Embryonic facial prominence (tissue), 1 donor: ENCODE measurements at regions not wholly inside any gene's neighbourhood (a gene's known extent, or its start where the extent isn't known, plus 50 kb on each side); places are given as distances from the start of the nearest gene placed in this dataset.

Experiments
- DNase-seq: peaks from one replicate; pipeline ENCODE4 v3.0.0-alpha.2; 2016; ENCODE audit errors: extremely low spot score

DNA sequence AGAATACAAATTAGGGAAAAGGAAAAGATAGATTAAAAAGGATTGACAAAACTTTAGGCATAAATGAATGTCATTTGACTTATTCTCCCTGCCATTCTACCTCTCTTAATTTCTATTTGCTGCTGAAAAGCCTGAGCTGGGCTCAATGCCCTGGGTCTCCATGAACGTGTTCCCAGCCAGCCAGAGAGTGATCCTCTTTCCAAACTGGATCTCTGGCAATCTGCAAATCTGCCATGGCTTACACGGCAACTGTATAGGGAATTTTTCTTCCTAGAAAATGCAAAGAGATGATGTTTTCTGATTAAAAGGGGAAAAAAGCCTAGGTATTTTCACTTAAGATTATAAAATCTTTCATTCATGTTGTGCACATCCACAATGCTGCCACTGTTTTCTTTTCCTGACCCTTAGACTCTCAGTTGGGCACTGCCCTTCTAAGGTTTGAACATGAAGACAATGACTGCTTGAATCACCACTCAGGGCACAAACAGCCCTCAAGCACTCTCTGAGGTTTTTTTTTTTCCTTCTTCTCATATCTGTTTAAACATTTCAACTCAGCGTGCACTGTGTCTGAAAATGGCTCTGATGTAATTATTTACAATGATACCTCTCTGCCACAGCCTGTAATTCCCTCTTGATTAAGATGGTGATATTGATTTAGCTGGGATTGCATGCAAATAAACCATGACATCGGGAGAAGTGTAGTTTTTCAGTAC, 60.3 kb downstream of the DACT1 start:
- DNase-seq, result no peak

DNA sequence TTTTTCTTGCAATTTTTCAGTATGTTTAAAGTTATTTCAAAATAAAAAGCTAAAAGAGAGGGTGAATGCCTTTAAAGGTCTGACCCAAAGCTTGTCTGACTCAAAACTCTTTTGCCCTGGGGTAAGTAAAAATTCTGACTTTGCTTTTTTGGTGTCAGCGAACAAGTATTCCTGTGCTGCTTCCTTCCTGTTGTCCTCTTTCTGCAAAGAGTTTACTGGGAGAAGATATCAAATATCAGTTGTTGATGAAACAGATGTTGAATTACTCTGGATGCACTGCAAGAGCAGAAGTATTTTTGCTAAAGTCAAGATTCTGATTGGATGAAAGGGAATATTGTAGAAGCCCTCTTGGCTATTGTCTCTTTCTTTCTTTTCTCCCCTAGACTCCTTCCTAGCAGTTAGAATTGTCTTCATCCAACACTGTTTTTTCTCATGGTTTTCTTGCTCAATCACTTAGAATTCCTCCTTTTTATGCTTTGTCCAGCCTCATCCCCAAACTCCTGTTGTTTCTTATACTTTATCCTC, 62.0 kb downstream of the DACT1 start:
- no peak for DNase-seq

- no peak for DNase-seq
These were observed 63.4 kb downstream of the DACT1 start for GRCh38 chr14:58701156-58701555.

DNA sequence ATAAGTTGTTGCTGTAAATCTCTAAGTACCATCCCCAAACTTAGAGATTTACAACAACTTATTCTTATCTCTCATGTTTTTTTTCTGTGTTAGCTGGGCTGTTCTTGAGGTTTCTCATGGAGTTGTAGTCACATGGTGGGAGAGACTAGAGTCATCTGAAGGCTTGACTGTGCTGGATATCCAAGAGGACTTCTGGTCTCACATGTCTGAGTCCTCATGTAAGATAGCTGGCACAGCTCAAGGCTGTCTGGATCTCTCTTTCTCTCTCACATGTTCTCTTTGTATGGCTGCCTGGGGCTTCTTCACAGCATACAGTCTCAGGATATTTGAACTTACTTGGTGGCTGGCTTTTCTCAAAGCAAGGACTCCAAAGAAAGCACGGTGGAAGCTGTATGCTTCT, 63.8 kb downstream of the DACT1 start:
- DNase-seq, result no peak

DNA sequence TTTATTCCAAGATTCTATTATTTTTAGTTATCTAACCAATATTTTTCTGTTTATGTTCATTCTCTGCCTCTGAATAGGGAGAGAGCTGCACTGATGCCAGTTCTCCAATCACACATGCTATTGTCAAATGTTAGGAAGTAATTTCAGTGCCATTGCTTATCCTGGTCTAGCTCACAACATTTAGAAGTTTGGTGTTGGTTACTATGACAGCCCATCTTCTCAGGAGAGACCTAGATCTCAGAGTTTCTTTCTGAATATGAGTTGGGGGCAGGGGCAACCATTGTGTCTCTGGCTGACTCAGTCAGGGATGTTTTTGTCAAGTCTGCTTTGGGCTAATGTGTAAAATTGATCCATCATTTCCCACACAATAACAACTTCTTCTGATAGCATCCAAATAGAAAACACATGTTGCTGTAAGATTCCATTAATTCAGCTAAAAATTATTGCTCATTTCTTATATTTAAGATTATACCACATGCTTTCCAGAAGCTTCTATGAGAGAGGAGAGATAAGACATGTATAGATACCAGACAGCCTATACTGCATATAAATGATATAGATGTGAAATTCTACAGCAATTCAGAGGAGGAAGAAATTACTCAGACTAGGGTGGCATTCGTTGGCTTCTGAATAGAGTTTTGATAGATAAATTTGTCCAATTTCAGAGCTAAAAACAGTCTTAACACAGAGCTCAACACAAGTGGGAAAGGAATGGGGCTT, 64.8 kb downstream of the DACT1 start:
- DNase-seq, result no peak

- DNase-seq, result no peak
These were observed 65.4 kb downstream of the DACT1 start for GRCh38 chr14:58703161-58703506.

DNA sequence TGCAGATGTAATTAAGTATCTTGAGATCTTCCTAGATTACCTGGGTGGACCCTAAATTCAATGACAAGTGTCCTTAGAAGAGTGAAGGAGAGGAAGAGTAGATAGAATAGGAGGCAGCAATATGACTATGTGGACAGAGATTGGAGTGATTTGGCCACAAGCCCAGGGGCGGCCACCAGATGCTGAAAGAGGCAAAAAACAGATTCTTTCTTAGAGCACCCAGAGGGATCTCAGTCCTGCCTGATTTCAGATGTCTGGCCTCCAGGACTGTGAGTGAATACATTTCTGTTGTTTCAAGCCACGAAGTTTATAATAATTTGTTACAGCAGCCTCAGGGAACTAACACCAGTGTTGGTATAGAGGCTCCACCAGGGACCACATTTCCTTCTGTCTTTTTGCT, 67.3 kb downstream of the DACT1 start:
- no peak for DNase-seq

- DNase-seq, result no peak
These were observed 70.2 kb downstream of the DACT1 start for GRCh38 chr14:58707949-58708348.

DNA sequence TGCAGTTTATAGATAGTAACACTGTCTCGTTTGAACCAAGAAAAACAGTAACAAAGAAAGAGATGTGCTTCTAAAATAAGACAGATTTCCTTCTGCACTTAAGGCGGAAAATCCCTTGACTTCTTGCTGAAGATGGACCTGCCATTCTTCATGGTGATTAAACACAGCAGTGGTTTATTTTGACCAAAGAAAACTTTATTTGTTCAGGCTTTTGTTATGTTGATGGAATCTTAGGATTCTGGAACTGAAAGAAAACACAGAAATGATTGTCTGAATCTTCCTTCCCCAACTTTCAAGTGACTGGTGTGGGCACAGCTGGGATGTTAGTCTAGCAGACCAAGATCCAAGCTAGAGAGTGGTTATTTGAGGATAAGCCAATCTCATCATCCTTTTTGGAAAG, 72.2 kb downstream of the DACT1 start:
- no peak for DNase-seq

- no peak for DNase-seq
These were observed 73.6 kb downstream of the DACT1 start for GRCh38 chr14:58711382-58711781.

DNA sequence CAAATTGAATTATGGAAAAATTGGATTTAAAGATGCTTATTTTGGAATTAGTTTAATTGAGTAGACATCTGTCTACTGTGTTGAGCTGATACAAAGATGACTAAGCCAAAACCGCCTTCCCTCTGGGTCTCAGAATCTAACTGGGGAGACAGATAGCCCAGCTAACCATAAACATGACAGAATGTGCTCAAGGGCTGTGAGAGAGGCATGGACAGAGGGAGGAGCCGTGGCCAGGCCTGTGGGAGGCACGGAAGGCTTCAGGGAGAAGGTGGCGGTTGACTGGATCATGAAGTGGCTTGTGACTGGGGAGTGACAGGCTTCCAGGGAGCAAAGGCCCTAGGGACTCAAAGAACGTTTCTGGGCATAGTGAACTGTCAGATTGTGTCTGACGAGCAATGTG, 74.6 kb downstream of the DACT1 start:
- DNase-seq, result no peak

DNA sequence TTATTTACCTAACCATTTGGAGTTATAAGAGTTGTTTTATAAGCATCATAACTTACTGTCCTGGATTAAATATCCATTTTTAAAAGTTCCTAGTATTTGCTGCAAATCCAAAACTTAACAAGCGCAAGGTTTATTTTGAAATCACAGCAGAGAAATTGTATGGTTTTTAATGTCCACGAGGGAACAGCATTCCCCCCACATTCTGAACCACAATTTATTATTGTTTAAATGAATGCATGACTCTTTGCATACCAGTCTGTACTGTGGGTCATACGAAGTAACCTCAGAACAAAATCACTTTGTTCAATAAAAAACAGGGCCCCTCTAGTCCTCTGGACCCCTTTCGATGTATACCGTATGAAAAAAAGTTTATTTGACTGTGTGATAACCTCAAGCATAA, 75.9 kb downstream of the DACT1 start:
- DNase-seq, result no peak

GRCh38 chr14:58716706-58717105, 78.9 kb downstream of the DACT1 start:
- no peak for DNase-seq

DNA sequence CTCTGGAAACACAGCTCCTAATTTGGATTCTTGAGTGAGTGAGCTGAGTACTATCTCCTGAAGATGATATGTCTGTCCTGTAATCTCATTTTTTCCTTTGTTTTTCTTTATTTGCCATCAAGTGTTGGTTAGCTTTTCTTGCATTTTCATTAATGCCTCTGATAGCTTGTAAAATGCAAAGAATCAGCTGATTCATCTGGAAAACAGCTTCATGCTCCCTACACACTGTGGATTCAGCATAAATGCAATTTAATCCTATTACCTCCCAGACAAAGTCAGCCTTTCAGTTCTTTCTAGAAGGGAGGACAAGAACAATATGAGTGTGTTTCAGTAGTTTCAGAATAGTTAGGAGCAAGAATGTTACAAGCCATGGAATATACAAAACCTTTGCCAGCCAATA, 79.4 kb downstream of the DACT1 start:
- DNase-seq, result no peak

- DNase-seq, result no peak
These were observed 80.1 kb downstream of the DACT1 start for GRCh38 chr14:58717813-58718212.

DNA sequence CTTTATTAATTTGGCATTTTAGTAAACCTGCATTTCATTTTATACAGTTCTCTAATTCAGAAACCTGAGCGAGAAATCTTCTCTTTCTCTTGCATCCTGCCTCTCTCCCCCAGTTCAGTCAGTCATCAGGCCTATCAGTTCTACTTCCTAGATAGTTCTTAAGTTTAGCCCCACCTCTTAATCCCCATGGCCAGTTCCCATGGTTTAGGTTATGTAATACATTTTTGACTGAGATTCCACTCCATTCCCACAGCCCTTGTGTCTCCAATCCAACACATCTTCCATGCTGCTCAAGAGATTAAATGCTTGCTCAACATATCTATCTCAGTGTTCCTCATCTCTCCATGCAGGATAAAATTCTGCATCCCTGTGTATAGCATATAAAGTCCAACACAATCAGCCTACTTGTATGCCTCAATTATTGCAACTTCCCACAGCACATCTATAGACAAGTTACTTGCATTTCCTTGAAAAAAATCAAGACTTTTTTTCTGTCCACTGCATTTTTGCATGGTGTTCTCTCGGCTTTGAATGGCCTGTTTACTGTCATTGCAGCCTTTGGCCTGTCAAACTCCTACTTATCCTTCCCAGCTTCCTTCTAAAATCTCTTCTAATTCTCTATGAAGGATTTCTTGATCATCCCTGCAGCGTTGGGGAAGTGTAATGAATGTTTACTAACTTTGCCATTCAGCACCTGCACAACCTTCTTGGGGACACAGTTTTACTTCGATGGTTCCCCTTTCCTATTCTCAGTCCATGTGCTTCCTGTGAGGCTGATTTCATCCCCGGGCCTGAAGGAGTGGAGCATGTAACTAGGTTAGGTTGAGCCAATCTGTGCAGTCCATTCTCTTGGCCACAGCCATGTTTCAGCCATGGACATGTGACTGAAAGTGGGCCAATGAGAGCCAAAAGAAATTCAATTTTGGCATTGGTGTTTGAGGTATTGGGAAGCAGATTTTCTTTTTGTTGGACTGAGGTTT, 80.8 kb downstream of the DACT1 start:
- DNase-seq, result no peak

DNA sequence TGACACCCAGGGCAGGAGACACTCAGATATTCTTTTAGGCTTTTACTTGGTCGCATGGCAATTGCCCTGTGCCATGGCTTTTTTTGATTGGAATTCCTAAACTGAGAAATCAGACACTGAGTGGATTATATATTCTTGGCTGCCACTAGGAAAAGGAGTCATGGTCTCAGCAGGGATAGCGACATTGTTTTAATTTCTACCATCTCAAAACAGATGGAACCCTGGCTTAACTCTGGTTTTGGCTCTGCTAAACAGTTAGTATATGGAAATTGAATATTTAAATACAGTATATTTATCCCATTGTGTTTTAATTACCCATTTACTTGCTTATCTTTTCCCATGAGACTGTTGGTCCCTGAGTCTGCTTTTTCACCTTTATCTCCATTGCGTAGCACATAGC, 84.0 kb downstream of the DACT1 start:
- DNase-seq, result no peak

GRCh38 chr14:58722441-58722840, 84.7 kb downstream of the DACT1 start:
- no peak for DNase-seq

DNA sequence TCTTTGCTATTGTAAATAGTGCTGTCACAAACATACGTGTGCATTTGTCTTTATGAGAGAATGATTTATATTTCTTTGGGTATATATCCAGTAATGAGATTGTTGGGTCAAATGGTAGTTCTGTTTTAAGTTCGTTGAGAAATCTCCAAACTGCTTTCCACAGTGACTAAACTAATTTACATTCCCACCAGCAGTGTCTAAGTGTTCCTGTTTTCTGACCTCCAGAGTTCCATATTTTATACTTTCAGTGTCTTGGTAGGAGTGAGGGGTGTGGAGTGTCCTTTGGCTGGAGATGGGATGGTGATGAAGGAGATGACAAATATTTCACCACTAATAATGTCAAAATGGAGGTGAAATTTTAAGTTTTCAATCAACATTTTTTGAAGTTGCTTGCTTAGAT, 86.4 kb downstream of the DACT1 start:
- no peak for DNase-seq

DNA sequence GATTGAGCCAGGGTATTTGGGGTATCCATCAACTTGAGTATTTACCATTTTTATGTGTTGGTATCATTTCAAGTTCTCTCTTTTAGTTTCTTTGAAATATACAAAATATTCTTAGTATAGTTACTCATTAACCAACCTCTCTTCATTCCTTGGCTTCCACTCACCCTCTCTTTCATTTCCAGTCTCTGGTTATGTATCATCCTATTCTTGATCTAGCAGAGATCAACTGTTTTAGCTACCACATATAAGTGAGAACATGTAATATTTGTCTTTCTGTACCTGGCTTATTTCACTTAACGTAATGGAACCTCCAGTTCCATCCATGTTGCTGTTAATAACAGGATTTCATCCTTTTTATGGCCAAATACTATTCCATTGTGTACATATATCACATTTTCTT, 86.9 kb downstream of the DACT1 start:
- DNase-seq, result no peak

DNA sequence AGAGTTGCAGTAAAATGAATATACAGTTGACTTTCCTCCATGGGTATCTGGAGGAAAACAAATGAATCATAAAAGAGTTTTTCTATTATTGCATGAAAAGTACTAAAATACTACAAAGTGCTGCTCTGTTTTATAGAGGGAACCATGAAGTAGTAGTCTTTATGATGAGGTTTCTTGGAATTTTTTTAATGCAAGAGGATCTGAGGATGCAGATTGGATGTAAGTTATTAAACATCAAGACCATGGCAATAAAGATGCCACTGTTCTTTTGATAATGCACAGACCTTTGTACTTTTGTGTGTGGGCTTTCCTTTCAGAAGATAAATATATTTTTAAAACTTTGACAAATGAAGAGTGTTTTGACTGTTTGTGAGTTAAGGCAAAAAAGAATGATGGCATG, 87.5 kb downstream of the DACT1 start:
- DNase-seq, result no peak

GRCh38 chr14:58725871-58726270, 88.1 kb downstream of the DACT1 start:
- DNase-seq, result no peak
